Transverse colon (tissue), 4 donors: ENCODE measurements at regions not wholly inside any gene's neighbourhood (a gene's known extent, or its start where the extent isn't known, plus 50 kb on each side); places are given as distances from the start of the nearest gene placed in this dataset.

ENCODE experiments used
- DNase-seq: peaks from one replicate; pipeline ENCODE4 v3.0.0-alpha.2; 2019
- H3K27ac ChIP-seq, 4 donors: fragments of 200-600 bp; sonication (generic); 2 replicates each; pipeline ENCODE4 v1.5.1; 2016 to 2018; ENCODE audit warnings: inconsistent platforms in 4 of 4
- H3K27me3 ChIP-seq: fragments of 200-600 bp; sonication (generic); 2 replicates; pipeline ENCODE4 v1.5.1; 2017; ENCODE audit warnings: inconsistent platforms
- H3K36me3 ChIP-seq, 4 donors: fragments of 200-600 bp; sonication (generic); 2 replicates each; pipeline ENCODE4 v1.5.1; 2017 to 2019; ENCODE audit warnings: inconsistent platforms in 4 of 4
- H3K4me1 ChIP-seq, 4 donors: fragments of 200-600 bp; sonication (generic); 2 replicates each; pipeline ENCODE4 v1.5.1; 2017 to 2020; ENCODE audit warnings: inconsistent platforms in 4 of 4
- H3K4me3 ChIP-seq, 4 donors: fragments of 200-600 bp; sonication (generic); 1 replicate in 1 of 4; 2 replicates in 3 of 4; pipeline versions ENCODE4 v1.5.1 to v1.6.1; 2017 to 2019; ENCODE audit warnings: inconsistent platforms in 4 of 4
- H3K9me3 ChIP-seq, 2 donors: fragments of 200-600 bp; sonication (generic); 2 replicates each; pipeline ENCODE4 v1.5.1; 2017 to 2019; ENCODE audit warnings: inconsistent platforms in 2 of 2
- EP300 ChIP-seq: sonication (generic); formaldehyde crosslinking; IDR thresholded peaks from one replicate; pipeline ENCODE4 v1.6.1; 2017; ENCODE audit warnings: antibody characterized with exemption, low read depth
- POLR2A ChIP-seq: fragments of 450-650 bp; IDR thresholded peaks from one replicate; pipeline ENCODE4 v1.6.1; 2016; ENCODE audit warnings: antibody characterized with exemption, mild to moderate bottlenecking, moderate library complexity
- POLR2AphosphoS5 ChIP-seq, 3 donors: sonication (generic); formaldehyde crosslinking; IDR thresholded peaks; one replicate each; pipeline ENCODE4 v1.6.1; 2016; ENCODE audit warnings: antibody characterized with exemption in 3 of 3
- WGBS, 2 donors: methylation state at CpG; one replicate each; pipeline ENCODE4 v1.1.5; 2018; ENCODE audit warnings: low coverage in 1 of 2; 5-methylcytosine and 5-hydroxymethylcytosine counted together
- in situ Hi-C, 4 donors: fragments of 200-750 bp; cut with MboI; loops; one replicate each; pipeline versions ENCODE4 v1.15.0 to v1.15.1; 2017; ENCODE audit warnings: low sequenced_read_pairs in 3 of 4, low pct_ligation_motif_present in 1 of 4, low pct_unique_long_range_greater_than_20kb in 1 of 4
- intact Hi-C: fragments of 100-400 bp; cut with DNase I; formaldehyde crosslinking; loops from one replicate; pipeline ENCODE4 v1.15.1; 2023; ENCODE audit warnings: low total_unique reads
- TF ChIP-seq, protein P1 (sequence below), 5 experiments: fragments of 200-600 bp in 3 of 5; fragments of 450-650 bp in 2 of 5; sonication (generic) in 3 of 5; IDR thresholded peaks; 1 replicate in 2 of 5; 2 replicates in 3 of 5; pipeline ENCODE4 v1.5.1; 2016 to 2017; ENCODE audit warnings: antibody characterized with exemption in 5 of 5, inconsistent platforms in 3 of 5, mild to moderate bottlenecking in 2 of 5, moderate library complexity in 1 of 5

DNA sequence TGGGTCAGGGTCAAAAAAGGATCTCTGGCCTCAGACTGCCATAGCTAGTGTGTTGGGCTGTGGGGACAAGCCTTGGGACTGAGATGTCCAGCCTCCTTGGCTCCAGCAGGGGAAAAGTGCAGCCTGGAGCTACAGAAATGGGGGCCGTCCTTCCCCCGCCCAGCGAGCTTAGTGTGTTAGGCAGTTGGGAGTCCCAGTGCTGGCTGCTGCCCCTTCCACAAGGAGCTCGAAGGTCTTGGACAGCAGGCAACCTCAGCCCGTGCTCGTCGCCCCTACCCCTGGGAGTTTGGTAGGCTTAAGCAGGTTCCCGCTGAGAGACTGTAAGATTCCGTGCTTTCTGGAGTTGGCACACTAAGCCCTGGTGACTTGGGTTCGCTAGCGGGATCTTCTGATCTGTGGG is 293.0 kb upstream of the CDH12 start:
- Histone ChIP-seq H3K4me3 (no peak overlapping the region), H3K9me3 (no peaks in the 10 kb centered on the region), H3K27me3 (no peaks in the 10 kb centered on the region), H3K36me3 (no peaks in the 10 kb centered on the region), H3K4me1 (no peaks in the 10 kb centered on the region), H3K27ac (no peak overlapping the region)
- TF ChIP-seq EP300, result no peak
- TF ChIP-seq POLR2AphosphoS5 (IDR thresholded peaks at IDR 0.05), result no peak
- TF ChIP-seq POLR2A, result no peak
- TF ChIP-seq, protein P1, sequence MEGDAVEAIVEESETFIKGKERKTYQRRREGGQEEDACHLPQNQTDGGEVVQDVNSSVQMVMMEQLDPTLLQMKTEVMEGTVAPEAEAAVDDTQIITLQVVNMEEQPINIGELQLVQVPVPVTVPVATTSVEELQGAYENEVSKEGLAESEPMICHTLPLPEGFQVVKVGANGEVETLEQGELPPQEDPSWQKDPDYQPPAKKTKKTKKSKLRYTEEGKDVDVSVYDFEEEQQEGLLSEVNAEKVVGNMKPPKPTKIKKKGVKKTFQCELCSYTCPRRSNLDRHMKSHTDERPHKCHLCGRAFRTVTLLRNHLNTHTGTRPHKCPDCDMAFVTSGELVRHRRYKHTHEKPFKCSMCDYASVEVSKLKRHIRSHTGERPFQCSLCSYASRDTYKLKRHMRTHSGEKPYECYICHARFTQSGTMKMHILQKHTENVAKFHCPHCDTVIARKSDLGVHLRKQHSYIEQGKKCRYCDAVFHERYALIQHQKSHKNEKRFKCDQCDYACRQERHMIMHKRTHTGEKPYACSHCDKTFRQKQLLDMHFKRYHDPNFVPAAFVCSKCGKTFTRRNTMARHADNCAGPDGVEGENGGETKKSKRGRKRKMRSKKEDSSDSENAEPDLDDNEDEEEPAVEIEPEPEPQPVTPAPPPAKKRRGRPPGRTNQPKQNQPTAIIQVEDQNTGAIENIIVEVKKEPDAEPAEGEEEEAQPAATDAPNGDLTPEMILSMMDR (IDR thresholded peaks at IDR 0.05), result no peak
- WGBS, 2 donors, result 88% methylated on average over 11 of the region's 11 CpGs; no CpG with 5 or more reads in 1 of the 2 donors
- intact Hi-C loops, result no loop called here
- no peak for DNase-seq
- in situ Hi-C loops, result no loop called here

- in situ Hi-C loops (no loop called here), intact Hi-C loops (no loop called here)
- Histone ChIP-seq H3K36me3 (no peaks in the 10 kb centered on the region), H3K27ac (no peak overlapping the region), H3K4me1 (no peaks in the 10 kb centered on the region), H3K9me3 (no peaks in the 10 kb centered on the region), H3K27me3 (no peaks in the 10 kb centered on the region), H3K4me3 (no peak overlapping the region)
- 4 to 10% methylated on average over 4 of the region's 4 CpGs for WGBS, 2 donors
- no peak for DNase-seq
- TF ChIP-seq EP300 (no peak), POLR2A (no peak), POLR2AphosphoS5 (IDR thresholded peaks at IDR 0.05) (no peak)
- TF ChIP-seq, protein P1 (IDR thresholded peaks at IDR 0.05), result peak in 4 of 5 experiments; percentile 22 to 39 (median 36)
Measured at GRCh38 chr5:23139338-23140171, 286.4 kb upstream of the CDH12 start.

GRCh38 chr5:23136958-23137357 is 283.8 kb upstream of the CDH12 start:
- no peak for TF ChIP-seq POLR2A
- no peak for TF ChIP-seq EP300
- TF ChIP-seq POLR2AphosphoS5 (IDR thresholded peaks at IDR 0.05), result no peak
- TF ChIP-seq, protein P1 (IDR thresholded peaks at IDR 0.05), result no peak
- in situ Hi-C loops, result no loop called here

DNA sequence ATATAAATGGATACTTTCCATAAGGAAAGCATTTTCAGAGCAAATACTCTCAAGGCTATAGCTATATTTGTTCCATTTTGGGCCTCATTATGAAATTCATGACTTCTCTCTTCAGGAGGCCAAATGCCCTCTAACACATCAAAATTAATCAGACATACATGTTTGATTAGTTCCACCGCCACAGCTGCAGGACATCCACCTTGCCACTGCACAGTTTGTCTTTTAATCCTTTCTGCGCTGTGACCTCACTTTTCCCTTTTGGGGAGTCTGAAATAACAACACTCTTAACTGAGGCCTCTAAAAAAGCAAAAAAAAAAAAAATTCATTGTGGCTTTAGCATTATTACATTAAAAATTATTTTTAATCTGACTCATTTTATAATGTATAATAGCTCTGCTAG is 279.1 kb upstream of the CDH12 start:
- Histone ChIP-seq H3K4me1 (no peaks in the 10 kb centered on the region), H3K27ac (no peak overlapping the region), H3K27me3 (no peaks in the 10 kb centered on the region), H3K36me3 (no peaks in the 10 kb centered on the region), H3K4me3 (no peak overlapping the region), H3K9me3 (no peaks in the 10 kb centered on the region)
- WGBS, 2 donors, result 72 to 88% methylated on average over 2 of the region's 2 CpGs
- DNase-seq, result no peak
- intact Hi-C loops, result no loop called here
- TF ChIP-seq POLR2AphosphoS5 (IDR thresholded peaks at IDR 0.05), result no peak
- TF ChIP-seq, protein P1 (IDR thresholded peaks at IDR 0.05), result no peak
- TF ChIP-seq POLR2A, result no peak
- no peak for TF ChIP-seq EP300
- in situ Hi-C loops, result no loop called here

More at GRCh38 chr5:23136958-23137357, 283.8 kb upstream of the CDH12 start:
- intact Hi-C loops, result no loop called here
- Histone ChIP-seq H3K36me3 (no peaks in the 10 kb centered on the region), H3K9me3 (no peaks in the 10 kb centered on the region), H3K27me3 (no peaks in the 10 kb centered on the region), H3K4me1 (no peaks in the 10 kb centered on the region), H3K4me3 (no peak overlapping the region), H3K27ac (no peak overlapping the region)
- WGBS, 2 donors, result 67 to 79% methylated on average over 2 of the region's 2 CpGs
- no peak for DNase-seq
